ENCODE measurements at regions not wholly inside any gene's neighbourhood (a gene's known extent, or its start where the extent isn't known, plus 50 kb on each side); places are given as distances from the start of the nearest gene placed in this dataset.

- no peak for DNase-seq
These were observed 64.8 kb upstream of the LOXL4 start for GRCh38 chr10:98332623-98333269.

- peak in 1 of 2 experiments; percentile 7 for DNase-seq
These were observed 63.9 kb upstream of the LOXL4 start for GRCh38 chr10:98331885-98332284.

GRCh38 chr10:98330987-98331386 is 63.0 kb upstream of the LOXL4 start:
- no peak for DNase-seq

GRCh38 chr10:98328640-98329039 is 60.6 kb upstream of the LOXL4 start:
- DNase-seq, result no peak

- no peak for DNase-seq
These were observed 60.2 kb upstream of the LOXL4 start for GRCh38 chr10:98328163-98328562.

GRCh38 chr10:98326621-98327027 is 58.6 kb upstream of the LOXL4 start:
- no peak for DNase-seq

- peak; percentile 41 to 67 for DNase-seq
These were observed 55.5 kb upstream of the LOXL4 start for GRCh38 chr10:98323221-98324164.

GRCh38 chr10:98321186-98321780 is 53.3 kb upstream of the LOXL4 start:
- no peak for DNase-seq

- DNase-seq, result no peak
These were observed 52.6 kb upstream of the LOXL4 start for GRCh38 chr10:98320486-98321185.

- no peak for DNase-seq
These were observed 50.9 kb upstream of the LOXL4 start for GRCh38 chr10:98318861-98319260.
